ENCODE measurements at regions not wholly inside any gene's neighbourhood (a gene's known extent, or its start where the extent isn't known, plus 50 kb on each side); places are given as distances from the start of the nearest gene placed in this dataset.

DNA sequence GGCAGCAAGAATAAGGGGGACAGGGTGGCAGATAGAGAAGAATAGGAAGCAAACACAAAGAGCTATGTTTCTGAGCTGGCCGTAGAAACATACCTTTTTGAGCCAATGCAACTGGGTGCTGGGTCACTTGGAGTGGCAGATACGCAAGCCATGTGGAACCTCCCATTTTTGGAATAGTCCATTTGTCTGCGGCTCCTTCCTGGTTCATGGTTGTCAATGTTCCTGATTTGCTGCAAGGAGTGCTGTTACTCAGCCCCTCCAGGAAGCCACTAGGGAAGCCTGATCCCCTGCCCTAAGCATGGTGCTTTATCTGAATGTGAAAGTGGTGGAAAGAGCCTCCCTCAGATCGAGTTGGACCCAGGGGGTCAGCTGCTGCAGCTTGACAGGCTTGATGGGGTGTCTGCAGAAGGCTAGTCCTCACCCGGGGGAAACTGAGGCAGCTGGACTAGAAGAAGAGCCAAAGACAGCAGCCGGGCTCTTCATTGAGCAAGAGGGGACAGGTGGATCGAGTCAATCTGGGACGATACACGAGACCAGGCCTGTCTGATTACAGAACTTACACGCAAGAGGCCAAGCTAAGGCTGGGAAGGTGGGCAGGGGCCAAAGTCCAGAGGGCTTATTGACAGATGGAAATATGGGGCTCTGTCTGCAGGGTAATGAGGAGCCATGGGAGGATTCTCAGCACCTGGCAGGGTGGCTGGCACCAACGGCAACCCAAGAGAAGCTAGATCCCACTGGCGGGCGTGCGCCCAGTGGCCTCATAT is 57.4 kb upstream of the CTNNBL1 start:
- Mint-ChIP-seq H3K9me3 (ENCODE audit: unreplicated experiment) (peaks cover 8% of the 10 kb centered on the region), H3K27me3 (ENCODE audit: unreplicated experiment) (peaks cover 5% of the 10 kb centered on the region), H3K4me3 (ENCODE audit: unreplicated experiment) (no peak overlapping the region), H3K27ac (ENCODE audit: unreplicated experiment) (no peak overlapping the region), H3K4me1 (ENCODE audit: low read depth, unreplicated experiment) (no peaks in the 10 kb centered on the region), H3K36me3 (ENCODE audit: unreplicated experiment) (peaks cover 20% of the 10 kb centered on the region)
- TF ChIP-seq, protein P1, sequence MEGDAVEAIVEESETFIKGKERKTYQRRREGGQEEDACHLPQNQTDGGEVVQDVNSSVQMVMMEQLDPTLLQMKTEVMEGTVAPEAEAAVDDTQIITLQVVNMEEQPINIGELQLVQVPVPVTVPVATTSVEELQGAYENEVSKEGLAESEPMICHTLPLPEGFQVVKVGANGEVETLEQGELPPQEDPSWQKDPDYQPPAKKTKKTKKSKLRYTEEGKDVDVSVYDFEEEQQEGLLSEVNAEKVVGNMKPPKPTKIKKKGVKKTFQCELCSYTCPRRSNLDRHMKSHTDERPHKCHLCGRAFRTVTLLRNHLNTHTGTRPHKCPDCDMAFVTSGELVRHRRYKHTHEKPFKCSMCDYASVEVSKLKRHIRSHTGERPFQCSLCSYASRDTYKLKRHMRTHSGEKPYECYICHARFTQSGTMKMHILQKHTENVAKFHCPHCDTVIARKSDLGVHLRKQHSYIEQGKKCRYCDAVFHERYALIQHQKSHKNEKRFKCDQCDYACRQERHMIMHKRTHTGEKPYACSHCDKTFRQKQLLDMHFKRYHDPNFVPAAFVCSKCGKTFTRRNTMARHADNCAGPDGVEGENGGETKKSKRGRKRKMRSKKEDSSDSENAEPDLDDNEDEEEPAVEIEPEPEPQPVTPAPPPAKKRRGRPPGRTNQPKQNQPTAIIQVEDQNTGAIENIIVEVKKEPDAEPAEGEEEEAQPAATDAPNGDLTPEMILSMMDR (IDR thresholded peaks at IDR 0.05; ENCODE audit: partially characterized antibody, unreplicated experiment), result no peak
- no peak for DNase-seq

DNA sequence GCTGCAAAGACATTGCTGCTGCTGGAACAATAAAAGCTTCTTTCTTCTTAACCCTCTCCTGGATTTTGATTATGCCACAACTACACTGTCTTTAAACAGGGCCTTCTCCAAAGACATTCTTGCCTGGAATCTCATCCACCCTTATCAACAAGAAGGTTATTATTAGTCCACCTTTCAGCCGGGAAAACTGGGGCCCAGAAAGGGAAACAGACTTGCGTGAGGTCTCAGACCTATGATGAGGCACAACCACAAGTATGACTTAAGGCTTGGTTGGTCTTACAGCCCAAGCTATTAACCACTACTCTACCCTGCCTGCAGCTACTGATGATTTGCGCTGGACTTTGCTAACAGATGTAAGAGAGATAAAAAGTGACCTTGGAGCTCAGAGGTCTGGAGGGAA is 62.8 kb upstream of the CTNNBL1 start:
- Mint-ChIP-seq H3K4me3 (ENCODE audit: unreplicated experiment) (no peak overlapping the region), H3K27ac (ENCODE audit: unreplicated experiment) (no peak overlapping the region), H3K36me3 (ENCODE audit: unreplicated experiment) (peaks cover 20% of the 10 kb centered on the region), H3K27me3 (ENCODE audit: unreplicated experiment) (peaks cover 9% of the 10 kb centered on the region), H3K9me3 (ENCODE audit: unreplicated experiment) (peaks cover 8% of the 10 kb centered on the region), H3K4me1 (ENCODE audit: low read depth, unreplicated experiment) (peaks cover 9% of the 10 kb centered on the region)
- TF ChIP-seq, protein P1 (IDR thresholded peaks at IDR 0.05; ENCODE audit: partially characterized antibody, unreplicated experiment), result no peak
- DNase-seq, result no peak

DNA sequence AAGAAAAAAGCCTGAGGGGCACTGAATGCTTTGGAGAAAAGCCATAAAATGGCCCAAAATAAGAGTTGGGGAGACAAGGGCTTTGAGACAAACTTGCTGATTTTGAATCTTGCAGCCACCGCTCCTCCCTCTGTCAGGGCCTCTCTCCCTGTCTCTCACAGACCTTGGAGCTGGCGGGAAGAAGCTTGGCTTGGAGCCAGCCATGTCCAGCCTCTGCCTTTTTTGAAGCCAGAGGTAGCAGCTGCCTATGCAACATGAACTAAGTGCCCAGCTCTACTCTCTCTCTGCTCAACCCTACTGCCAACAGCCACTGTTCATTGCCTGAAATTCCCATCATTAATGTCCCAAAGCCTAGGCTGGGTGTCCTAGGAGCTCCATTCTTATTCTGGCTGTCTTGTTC is 63.7 kb upstream of the CTNNBL1 start:
- no peak overlapping the region for H3K27ac Mint-ChIP-seq (ENCODE audit: unreplicated experiment)
- H3K27me3 Mint-ChIP-seq (ENCODE audit: unreplicated experiment), result peaks cover 7% of the 10 kb centered on the region
- DNase-seq, result no peak
- H3K4me1 Mint-ChIP-seq (ENCODE audit: low read depth, unreplicated experiment), result peaks cover 10% of the 10 kb centered on the region
- H3K9me3 Mint-ChIP-seq (ENCODE audit: unreplicated experiment), result peaks cover 3% of the 10 kb centered on the region
- TF ChIP-seq, protein P1 (IDR thresholded peaks at IDR 0.05; ENCODE audit: partially characterized antibody, unreplicated experiment), result no peak
- peaks cover 12% of the 10 kb centered on the region for H3K36me3 Mint-ChIP-seq (ENCODE audit: unreplicated experiment)
- H3K4me3 Mint-ChIP-seq (ENCODE audit: unreplicated experiment), result no peak overlapping the region

DNA sequence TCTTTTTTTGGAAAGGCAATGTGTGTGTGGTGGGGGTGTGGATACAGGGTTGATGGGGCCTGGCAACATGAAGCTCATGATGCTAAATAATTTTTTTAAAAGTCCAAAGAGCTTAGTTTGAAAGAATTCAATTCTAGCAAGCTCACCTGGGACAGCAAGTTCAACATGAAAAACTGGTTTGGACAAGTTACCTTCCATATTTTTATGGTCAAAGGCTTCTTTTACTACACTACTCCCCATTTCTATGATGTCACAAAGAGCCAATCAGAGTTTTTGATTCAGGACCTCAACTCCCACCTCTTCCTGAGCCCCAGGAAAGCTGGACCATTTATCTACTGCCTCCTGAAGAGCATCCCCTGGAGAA is 66.1 kb upstream of the CTNNBL1 start:
- TF ChIP-seq, protein P1 (IDR thresholded peaks at IDR 0.05; ENCODE audit: partially characterized antibody, unreplicated experiment), result no peak
- DNase-seq, result no peak
- Mint-ChIP-seq H3K36me3 (ENCODE audit: unreplicated experiment) (peaks cover 5% of the 10 kb centered on the region), H3K27ac (ENCODE audit: unreplicated experiment) (no peak overlapping the region), H3K4me1 (ENCODE audit: low read depth, unreplicated experiment) (peaks cover 11% of the 10 kb centered on the region), H3K27me3 (ENCODE audit: unreplicated experiment) (peaks cover 6% of the 10 kb centered on the region), H3K4me3 (ENCODE audit: unreplicated experiment) (no peak overlapping the region), H3K9me3 (ENCODE audit: unreplicated experiment) (peaks cover 2% of the 10 kb centered on the region)

DNA sequence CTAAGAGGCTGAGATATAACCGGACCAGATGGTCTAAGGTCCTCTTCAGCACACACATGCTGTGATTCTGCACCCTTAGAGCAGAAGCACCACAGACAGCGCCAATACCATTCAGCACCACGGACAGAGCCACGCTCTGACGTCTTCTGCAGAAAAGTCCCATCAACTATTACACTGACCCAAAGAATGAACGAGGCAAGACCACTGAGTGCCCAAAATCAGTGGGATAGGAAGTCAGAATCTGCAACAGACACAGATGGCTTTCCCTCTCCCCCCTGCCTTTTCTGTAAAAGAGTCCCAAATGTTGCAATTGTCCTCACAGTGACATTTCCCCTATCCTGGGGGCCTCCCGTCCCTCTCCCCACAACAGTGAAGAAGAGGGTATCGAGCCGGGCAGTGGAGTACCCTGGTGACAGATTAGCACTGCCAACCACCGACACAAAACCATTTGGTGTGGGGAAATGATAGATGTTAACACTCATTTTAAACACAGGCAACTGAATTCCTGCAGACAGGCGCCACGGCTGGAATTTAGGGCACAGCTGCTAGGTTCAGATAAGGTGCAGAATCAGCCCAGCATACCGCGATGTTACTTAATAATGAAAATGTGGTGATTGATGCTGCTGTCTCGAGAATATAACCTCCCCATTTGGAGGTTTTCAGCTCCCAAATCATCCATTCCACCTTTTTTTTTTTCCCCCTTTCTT is 66.6 kb upstream of the CTNNBL1 start:
- H3K9me3 Mint-ChIP-seq (ENCODE audit: unreplicated experiment), result peaks cover 2% of the 10 kb centered on the region
- H3K27ac Mint-ChIP-seq (ENCODE audit: unreplicated experiment), result no peak overlapping the region
- TF ChIP-seq, protein P1 (IDR thresholded peaks at IDR 0.05; ENCODE audit: partially characterized antibody, unreplicated experiment), result no peak
- no peak overlapping the region for H3K4me3 Mint-ChIP-seq (ENCODE audit: unreplicated experiment)
- peaks cover 4% of the 10 kb centered on the region for H3K27me3 Mint-ChIP-seq (ENCODE audit: unreplicated experiment)
- DNase-seq, result no peak
- H3K4me1 Mint-ChIP-seq (ENCODE audit: low read depth, unreplicated experiment), result peaks cover 11% of the 10 kb centered on the region
- peaks cover 3% of the 10 kb centered on the region for H3K36me3 Mint-ChIP-seq (ENCODE audit: unreplicated experiment)

All from glutamatergic neuron (in vitro differentiated cells).